GM19099 (cell line): ENCODE measurements at regions not wholly inside any gene's neighbourhood (a gene's known extent, or its start where the extent isn't known, plus 50 kb on each side); places are given as distances from the start of the nearest gene placed in this dataset.

ENCODE experiments used
- POLR2A ChIP-seq: IDR thresholded peaks from 3 replicates; pipeline ENCODE4 v1.6.1; 2011; ENCODE audit warnings: low read depth; ENCODE audit not compliant: insufficient read length; ENCODE audit errors: extremely low read depth

DNA sequence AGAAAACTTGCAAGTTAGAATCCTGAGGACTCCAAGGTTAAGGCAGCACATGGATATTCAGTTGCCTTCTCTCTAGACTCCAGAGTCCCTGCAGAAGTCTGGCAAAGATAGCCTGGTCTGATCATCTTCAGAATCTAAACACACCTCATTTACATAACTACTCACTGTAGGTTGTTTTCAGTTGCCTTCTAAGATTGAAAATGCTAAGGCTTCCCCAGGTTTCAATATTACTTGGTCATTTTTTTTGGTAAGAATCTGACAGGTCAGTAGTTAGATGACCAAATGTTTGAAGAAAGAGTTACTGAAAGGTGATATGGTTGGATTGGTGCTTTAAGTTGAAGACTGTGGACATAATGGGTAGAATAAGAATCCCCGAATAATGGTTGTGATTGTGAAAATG is 205.4 kb upstream of the KCNJ16 start:
- TF ChIP-seq POLR2A = no peak

DNA sequence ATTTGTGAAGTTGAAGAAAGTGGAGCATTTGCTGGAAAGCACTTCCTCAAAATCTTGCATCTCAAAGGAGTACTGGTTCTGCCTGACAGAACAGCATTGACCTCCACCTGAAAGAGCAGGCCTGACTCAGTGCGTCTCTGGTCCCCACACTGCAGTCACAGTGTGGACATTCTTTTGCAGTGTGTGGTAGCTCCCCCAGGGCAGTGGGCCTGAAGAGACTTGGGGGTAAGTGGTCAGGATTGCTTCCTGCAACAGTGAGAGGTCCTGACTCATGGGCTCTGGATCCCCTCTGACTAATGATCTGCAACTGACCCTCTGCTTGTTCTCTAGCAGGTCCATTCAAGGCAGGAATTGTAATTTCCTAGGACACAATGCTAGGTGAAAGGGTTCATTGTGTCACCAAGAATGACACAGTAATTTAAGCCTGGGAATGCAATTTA is 204.9 kb upstream of the KCNJ16 start:
- TF ChIP-seq POLR2A = no peak

DNA sequence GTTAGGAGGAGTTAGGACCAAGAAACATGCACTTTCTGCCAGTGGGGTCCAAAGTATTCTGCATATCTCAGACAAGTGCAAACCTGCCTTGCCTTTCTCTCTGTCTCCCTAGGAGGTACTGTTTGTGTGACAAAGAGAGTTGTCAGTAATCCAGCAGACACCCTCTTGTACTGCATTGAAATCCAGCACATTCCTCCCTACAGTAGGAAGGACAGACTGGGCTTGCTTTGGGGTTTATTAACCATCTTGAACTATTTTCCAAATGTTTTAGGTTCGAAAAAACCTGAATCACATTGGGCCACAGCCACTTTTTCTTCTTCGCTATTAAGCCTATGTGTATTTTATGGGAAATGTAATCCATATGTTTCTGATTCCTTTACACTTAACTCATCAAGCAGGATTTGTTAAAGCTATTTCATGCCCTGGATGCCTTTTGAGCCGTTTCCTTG is 204.2 kb upstream of the KCNJ16 start:
- TF ChIP-seq POLR2A = no peak

DNA sequence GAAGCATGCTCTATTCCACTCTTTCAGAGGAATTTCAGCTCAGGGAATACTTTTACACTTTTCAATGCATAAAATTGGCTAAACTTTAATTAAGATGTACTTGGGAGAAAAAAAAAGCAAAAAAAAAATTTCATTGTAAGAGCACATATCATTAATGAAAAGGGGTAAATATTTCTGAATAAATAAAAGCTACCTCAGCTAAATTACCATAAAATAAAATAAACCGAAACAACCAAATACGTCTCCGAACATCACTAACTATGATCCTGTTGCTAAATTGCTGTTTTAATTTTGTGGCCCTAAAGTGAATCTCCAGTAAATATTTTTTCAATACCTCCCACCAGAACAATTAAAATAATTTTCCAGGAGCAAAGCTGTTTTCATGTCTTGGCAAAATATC is 203.7 kb upstream of the KCNJ16 start:
- no peak for TF ChIP-seq POLR2A

DNA sequence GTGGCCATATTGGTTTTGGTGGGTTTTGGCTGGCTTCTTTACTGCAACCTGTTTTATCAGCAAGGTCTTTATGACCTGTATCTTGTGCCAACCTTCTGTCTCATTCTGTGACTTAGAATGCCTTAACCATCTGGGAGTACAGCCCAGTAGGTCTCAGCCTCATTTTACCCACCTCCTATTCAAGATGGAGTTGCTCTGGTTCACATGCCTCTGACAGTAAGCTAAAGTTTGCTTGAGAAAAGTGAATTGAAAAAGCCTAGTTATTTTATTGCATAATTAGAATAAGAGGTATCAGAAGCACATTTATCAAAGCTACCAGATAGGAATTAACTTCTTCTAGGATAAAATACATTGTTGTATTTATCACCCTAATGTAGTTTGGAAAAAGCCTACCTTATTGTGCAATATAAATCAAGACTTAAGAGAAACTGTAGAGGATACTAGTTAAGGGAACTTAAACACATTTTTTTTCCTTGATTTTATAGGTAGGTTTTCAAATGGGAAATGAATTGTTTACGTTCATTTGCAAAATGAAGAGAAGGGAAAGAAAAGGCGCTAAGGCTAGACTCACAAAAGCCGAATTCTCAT is 202.3 kb upstream of the KCNJ16 start:
- no peak for TF ChIP-seq POLR2A

DNA sequence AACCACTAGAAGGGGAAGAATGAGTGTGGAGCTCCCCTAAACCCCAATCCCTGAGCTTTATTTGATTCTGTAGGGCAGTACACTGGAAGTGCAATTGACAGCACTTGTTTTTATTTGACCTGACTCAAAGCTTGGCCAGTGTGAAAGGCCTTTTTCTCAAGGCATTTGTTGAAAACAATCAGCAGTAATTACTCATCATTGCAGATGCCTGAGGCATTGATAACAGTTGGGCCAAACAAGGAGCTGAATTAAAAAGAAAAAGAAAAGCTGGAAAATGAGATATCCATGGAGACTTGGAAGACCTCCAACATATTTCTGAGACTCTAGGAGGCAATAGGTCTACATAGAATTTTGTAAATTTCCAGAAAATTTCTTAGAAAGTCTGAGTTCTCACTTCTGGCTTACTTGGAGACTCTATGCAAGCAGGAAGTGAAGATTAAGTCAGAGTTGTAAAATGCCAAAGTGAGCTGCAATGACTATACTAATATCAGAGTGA is 200.8 kb upstream of the KCNJ16 start:
- no peak for TF ChIP-seq POLR2A

DNA sequence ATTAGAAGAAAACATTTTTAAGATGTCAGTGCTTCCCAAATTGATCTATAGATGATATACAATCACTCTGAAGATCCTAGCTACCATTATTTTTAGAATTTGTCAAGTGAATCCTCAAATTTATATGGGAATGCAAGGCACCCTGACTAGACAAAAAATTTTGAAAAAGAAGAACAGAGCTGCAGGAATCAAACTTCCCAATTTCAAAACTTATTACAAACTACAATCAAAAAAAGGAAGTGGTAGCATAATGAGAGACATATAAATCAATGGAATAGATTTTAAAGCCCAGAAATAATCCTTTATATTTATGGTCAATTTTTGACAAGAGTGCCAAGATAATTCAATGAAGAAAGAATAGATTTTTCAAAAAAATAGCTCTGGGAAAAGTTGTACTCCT is 198.3 kb upstream of the KCNJ16 start:
- TF ChIP-seq POLR2A = no peak

DNA sequence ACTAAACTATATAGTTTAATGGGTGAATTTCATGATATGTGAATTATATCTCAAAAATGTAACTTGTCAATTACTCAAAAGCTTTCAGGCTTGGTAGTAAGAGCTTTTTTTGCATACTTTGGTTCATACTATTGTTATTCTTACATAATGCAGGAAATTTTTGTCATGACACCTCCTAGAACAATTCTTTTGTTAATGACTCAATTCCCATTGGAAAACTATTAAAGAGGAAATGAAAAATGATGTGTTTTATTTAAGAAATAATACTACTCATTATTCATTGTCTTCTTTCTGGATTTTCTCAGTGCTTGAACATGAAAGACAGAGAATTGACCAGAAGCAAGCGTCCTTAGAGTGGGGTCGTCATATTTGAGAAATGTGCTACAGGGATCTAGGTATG is 196.4 kb upstream of the KCNJ16 start:
- TF ChIP-seq POLR2A = no peak

DNA sequence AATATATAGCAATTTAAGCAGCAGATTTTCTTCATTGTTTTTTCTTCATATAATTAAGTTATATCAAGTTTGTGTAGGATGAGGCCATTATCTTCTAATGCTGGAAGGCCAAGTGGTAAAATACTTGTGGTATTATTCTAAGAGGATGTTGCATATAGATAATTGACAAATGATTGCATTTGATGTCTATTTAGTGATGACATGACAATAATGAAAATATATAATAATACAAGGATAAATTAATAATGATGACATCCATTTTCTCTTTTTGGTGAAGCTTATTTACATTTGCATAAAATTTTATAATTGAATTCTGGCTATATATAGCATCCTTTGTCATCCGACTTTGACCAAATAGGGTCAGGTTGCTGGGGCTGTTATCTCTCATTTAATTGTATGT is 195.4 kb upstream of the KCNJ16 start:
- no peak for TF ChIP-seq POLR2A

DNA sequence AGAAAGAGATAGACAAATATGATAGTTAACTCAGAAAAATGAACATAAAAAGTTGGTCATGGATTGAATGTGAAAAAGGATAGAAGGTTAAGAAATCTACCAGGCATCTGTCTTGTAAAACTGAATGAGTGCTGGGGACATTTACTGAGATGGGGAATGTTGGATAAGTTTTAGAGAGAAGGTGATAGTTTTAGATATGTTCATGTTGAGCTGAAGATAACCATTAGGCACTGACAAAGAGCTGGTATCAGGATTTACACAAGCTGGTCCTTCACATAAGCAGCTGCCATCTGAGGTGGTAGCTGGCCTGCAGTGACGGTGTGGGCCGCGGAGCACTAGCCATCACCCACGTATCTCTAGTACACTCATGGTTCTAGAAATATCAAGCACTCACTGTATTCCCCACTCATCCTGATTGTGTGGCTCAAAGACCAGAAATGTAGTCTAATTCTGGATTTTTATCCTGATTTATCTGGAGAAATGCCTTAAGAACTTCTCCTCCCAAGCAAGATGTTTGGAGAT is 194.4 kb upstream of the KCNJ16 start:
- TF ChIP-seq POLR2A = no peak

DNA sequence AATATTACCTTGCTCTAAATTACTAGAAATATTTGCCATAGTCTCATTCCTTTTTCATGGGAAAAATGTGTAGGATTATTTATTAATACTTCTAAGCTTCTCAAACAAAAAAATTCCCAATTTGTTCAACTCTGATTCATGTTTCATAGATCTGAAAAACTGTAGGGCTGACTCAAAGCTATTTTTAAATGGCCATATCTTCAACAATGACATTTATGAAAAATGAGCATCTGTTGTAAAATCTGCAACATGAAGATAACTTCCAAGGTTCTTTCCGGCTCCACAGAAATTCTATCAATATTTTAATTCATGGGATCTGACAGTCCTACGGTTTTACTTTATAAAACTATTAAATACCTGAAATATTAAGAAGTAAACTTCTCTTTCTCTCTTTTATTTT is 192.7 kb upstream of the KCNJ16 start:
- no peak for TF ChIP-seq POLR2A

DNA sequence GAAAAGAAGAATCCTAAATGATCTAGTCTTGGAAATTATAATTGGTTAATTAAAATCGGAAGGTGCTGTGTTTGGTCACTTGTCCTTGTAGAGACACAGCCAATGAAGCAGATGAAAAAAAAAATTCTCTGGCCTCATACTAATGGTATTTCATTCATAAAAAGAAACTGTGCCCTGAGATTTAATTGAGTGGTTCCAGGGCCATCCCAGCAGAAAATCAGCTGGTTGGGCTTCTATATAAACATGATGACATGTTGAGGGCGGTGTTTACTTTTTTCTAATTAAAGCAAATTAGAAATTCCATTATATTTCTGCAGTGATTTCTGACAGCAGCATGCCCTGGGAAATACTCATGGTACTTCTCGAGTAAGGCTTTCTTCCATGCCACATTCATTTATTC is 191.9 kb upstream of the KCNJ16 start:
- no peak for TF ChIP-seq POLR2A

DNA sequence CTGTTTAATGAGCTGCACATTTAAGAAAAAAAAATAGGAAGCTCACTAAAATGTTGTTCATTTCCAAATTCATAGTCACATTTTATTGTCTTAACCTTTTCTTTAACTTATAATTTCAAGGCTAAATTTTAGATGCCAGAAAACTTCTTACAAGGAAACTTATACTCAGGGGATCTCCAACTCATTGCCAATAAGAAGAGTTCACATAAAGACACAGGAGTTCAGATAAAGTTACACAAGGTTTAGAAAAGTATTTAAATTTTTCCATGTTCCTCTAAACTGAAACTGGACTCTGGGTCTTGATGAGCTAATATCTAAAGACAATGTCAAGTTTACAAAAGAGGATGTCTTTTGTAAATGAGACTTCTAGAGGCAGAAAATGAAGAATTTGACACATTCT is 190.7 kb upstream of the KCNJ16 start:
- no peak for TF ChIP-seq POLR2A

DNA sequence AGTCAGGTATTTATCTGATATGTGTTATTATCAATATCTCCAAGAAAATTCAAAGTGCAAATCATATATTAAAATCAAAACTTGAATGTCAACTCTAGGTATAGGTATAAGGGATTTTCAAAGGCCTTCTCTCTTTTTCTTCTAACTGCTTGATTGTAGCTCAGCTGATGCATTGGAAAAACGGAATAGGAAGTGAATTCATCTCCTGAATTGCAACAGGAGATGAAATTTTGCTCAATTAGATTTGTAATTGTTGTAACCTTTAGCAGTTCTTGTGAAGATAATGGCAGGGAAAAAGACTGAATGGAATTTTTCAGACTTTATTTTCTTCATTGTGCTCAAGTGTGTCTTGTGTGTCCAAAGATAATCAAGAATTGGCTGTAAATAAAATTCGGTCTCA is 190.2 kb upstream of the KCNJ16 start:
- TF ChIP-seq POLR2A = no peak

DNA sequence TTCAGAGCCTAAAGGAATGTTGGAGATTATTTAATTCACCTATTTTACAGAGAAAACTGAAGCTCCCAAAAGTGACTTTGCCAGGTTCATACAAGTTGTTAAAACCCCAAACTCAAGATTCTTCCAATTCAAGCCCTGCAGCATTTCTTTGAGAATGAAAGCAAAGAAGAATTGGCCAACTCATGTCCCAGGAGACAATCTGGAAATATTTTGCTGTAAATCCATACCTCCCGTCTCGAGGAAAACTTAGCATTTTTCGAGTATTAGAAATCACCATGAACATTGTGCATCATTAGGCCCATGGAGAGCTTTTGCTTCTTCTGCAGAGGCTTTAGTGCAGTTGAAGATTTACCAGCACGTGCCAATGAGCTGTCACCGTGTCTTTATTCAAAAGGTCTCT is 176.4 kb upstream of the KCNJ16 start:
- no peak for TF ChIP-seq POLR2A

DNA sequence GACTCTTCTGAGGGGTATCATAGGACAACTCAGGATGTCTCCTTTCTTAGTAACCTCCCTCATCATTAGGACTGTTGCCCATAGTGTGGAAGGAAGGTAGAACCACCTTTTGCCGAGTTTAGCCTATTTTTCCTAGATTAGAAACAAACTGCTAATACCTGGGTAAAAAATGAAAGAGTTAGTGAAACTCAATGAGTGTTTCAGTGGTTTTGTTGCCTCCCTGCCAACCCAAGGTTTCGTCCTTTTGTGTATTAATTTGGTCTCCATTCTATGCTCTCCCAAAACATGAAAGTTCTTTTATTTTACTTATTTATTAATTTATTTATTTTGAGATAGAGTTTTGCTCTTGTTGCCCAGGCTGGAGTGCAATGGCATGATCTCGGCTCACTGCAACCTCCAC is 174.9 kb upstream of the KCNJ16 start:
- no peak for TF ChIP-seq POLR2A

DNA sequence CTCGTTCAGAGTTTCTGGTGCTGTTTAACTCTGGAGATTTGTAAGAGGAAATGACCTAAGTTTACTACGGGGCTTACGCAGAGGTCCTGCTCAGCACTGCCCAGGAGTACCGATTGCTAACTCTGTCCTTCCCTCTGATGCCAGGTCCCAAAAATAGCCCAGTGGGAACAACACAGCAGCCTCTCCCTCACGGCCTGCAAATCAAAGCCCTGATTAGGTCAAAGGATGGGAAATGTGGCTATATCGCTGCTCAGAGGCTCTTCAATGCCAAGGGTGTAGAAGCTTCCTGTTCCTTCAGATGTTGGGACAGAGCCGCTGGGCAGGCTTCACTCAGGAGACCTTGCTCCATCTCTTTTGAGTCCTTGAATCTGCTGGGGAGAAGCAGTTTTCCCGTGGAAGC is 174.2 kb upstream of the KCNJ16 start:
- TF ChIP-seq POLR2A = no peak
